K562 (cell line): ENCODE measurements at regions not wholly inside any gene's neighbourhood (a gene's known extent, or its start where the extent isn't known, plus 50 kb on each side); places are given as distances from the start of the nearest gene placed in this dataset.

ENCODE experiments used
- ATAC-seq: fragments of 200-7000 bp; cut with Tn5 transposase; 3 replicates; pipeline ENCODE4 v1.9.1; 2020; ENCODE audit warnings: moderate library complexity
- BruUV-seq: library from RNA; stranded (reverse); fragments of 400-500 nt; replicated peaks from 2 replicates; lab custom pipeline; 2021; lab: Mats Ljungman, UMichigan
- CTCF ChIA-PET: fragments of 300-600 bp; formaldehyde crosslinking; extraction: SDS; loops from one replicate; lab custom pipeline; 2021; ENCODE audit warnings: low intra/inter-chr PET ratio; lab: Yijun Ruan, JAX
- POLR2A ChIA-PET: fragments of 300-600, 350-650 bp; sonication (Branson Sonifier 250); formaldehyde crosslinking; extraction: SDS; loops from one replicate; lab custom pipeline; 2021; ENCODE audit warnings: antibody characterized with exemption, inconsistent platforms; lab: Yijun Ruan, JAX
- DNase-seq, 4 experiments: peaks; one replicate each; pipeline versions ENCODE4 v3.0.0 to v3.0.0-alpha.2; 2011 to 2018; ENCODE audit warnings: low spot score in 3 of 4, mixed read lengths in 3 of 4; ENCODE audit errors: extremely low read depth in 1 of 4
- FAIRE-seq: peaks from 2 replicates; lab custom pipeline; 2011; peaks lifted over from hg19 to GRCh38; lab: Jason Lieb, UNC
- H2AFZ ChIP-seq: 2 replicates; pipeline ENCODE4 v1.6.0; 2011; ENCODE audit warnings: low read depth, low read length, control low read depth, inconsistent platforms
- H3K27ac ChIP-seq: fragments of 200-600 bp; 3 replicates; pipeline ENCODE4 v1.8.0; 2011; ENCODE audit warnings: low read depth, mild to moderate bottlenecking, control low read depth, inconsistent platforms, low read length, moderate library complexity, mixed read lengths; ENCODE audit errors: extremely low read depth
- H3K27me3 ChIP-seq, 2 experiments: fragments of 300-600 bp in 1 of 2; 2 replicates in 1 of 2; 3 replicates in 1 of 2; pipeline versions ENCODE4 v1.6.0 to v1.8.0; 2011; ENCODE audit warnings: inconsistent platforms in 2 of 2, low read length in 2 of 2, mild to moderate bottlenecking in 1 of 2, mixed read lengths in 1 of 2, moderate library complexity in 1 of 2; ENCODE audit not compliant: control insufficient read depth in 2 of 2, insufficient read depth in 2 of 2
- H3K36me3 ChIP-seq: fragments of 300-600 bp; 3 replicates; pipeline ENCODE4 v1.8.0; 2011; ENCODE audit warnings: mild to moderate bottlenecking, low read length, inconsistent platforms; ENCODE audit not compliant: control insufficient read depth, insufficient read depth
- H3K4me1 ChIP-seq, 2 experiments: fragments of 200-600 bp in 1 of 2; replicated peaks in 1 of 2; 2 replicates in 1 of 2; 3 replicates in 1 of 2; pipeline versions ENCODE4 v1.5.1 to v1.8.0; 2011; ENCODE audit warnings: inconsistent platforms in 2 of 2, low read length in 2 of 2, mild to moderate bottlenecking in 1 of 2, mixed read lengths in 1 of 2, moderate library complexity in 1 of 2; ENCODE audit not compliant: control insufficient read depth in 2 of 2, insufficient read depth in 2 of 2
- H3K4me2 ChIP-seq: 2 replicates; pipeline ENCODE4 v1.6.1; 2011; ENCODE audit warnings: low read length, control low read depth, inconsistent platforms, mixed read lengths; ENCODE audit not compliant: insufficient read depth
- H3K4me3 ChIP-seq: fragments of 200-600 bp; sonication (generic), shearing (Covaris generic); 2 replicates; pipeline ENCODE4 v1.5.1; 2016; ENCODE audit warnings: control low read depth, inconsistent platforms
- H3K79me2 ChIP-seq: fragments of 200-600 bp; 3 replicates; pipeline ENCODE4 v1.8.0; 2011; ENCODE audit warnings: low read length, inconsistent platforms; ENCODE audit not compliant: control insufficient read depth, insufficient read depth
- H3K9ac ChIP-seq, 2 experiments: 2 replicates each; pipeline versions ENCODE4 v1.6.0 to v1.6.1; 2011; ENCODE audit warnings: low read depth in 2 of 2, low read length in 2 of 2, control low read depth in 1 of 2, inconsistent platforms in 1 of 2, mild to moderate bottlenecking in 1 of 2, mixed read lengths in 1 of 2; ENCODE audit not compliant: insufficient read depth in 1 of 2
- H3K9me1 ChIP-seq: one replicate; pipeline ENCODE4 v1.6.0; 2011; ENCODE audit warnings: inconsistent platforms, mild to moderate bottlenecking, low read length, moderate library complexity; ENCODE audit not compliant: control insufficient read depth, insufficient read depth
- H3K9me3 ChIP-seq: replicated peaks from 2 replicates; pipeline ENCODE4 v1.5.1; 2011; ENCODE audit warnings: low read depth, low read length, inconsistent platforms; ENCODE audit not compliant: control insufficient read depth, insufficient read depth
- H4K20me1 ChIP-seq: replicated peaks from 2 replicates; pipeline ENCODE4 v1.6.1; 2011; ENCODE audit warnings: low read length, inconsistent platforms, mixed read lengths; ENCODE audit not compliant: control insufficient read depth, insufficient read depth
- CXXC5 ChIP-seq: fragments of 250-450 bp; sonication (Bioruptor Pico); IDR thresholded peaks from 2 replicates; pipeline ENCODE4 v1.8.0; 2022; ENCODE audit warnings: inconsistent platforms, mild to moderate bottlenecking, moderate library complexity
- EZH2 ChIP-seq: IDR thresholded peaks from 2 replicates; pipeline ENCODE4 v1.6.1; 2012; ENCODE audit warnings: low read depth, mild to moderate bottlenecking, inconsistent platforms, low read length, borderline replicate concordance
- KDM4B ChIP-seq, 2 experiments: fragments of 450-650 bp in 1 of 2; sonication (generic) in 1 of 2; IDR thresholded peaks; 2 replicates each; pipeline ENCODE4 v1.6.1; 2016 to 2017; ENCODE audit warnings: borderline replicate concordance in 2 of 2, antibody characterized with exemption in 1 of 2, low read depth in 1 of 2, mild to moderate bottlenecking in 1 of 2
- SRSF7 ChIP-seq: fragments of 200-400 bp; formaldehyde crosslinking; optimal IDR thresholded peaks from 2 replicates; pipeline ENCODE3; 2017; ENCODE audit warnings: mild to moderate bottlenecking, low read depth, low read length
- ZBTB8A ChIP-seq: fragments of 450-650 bp; IDR thresholded peaks from 2 replicates; pipeline ENCODE4 v1.6.1; 2018; ENCODE audit warnings: mild to moderate bottlenecking, moderate library complexity; ENCODE audit not compliant: partially characterized antibody
- ZFP30 ChIP-seq: fragments of 250-450 bp; sonication (Bioruptor Pico); IDR thresholded peaks from 2 replicates; pipeline ENCODE4 v1.8.0; 2022; ENCODE audit warnings: moderate library complexity, mild to moderate bottlenecking, inconsistent platforms, borderline replicate concordance
- ZNF143 ChIP-seq: sonication (generic); formaldehyde crosslinking; IDR thresholded peaks from 2 replicates; pipeline ENCODE4 v1.9.0; 2022; ENCODE audit warnings: mild to moderate bottlenecking, missing genetic modification reagents
- ZNF280B ChIP-seq: fragments of 250-450 bp; sonication (Bioruptor Pico); IDR thresholded peaks from 2 replicates; pipeline ENCODE4 v1.5.1; 2021; ENCODE audit warnings: mild to moderate bottlenecking
- ZNF449 ChIP-seq: fragments of 250-450 bp; sonication (Bioruptor Pico); IDR thresholded peaks from 2 replicates; pipeline ENCODE4 v1.8.0; 2022; ENCODE audit warnings: moderate library complexity, mild to moderate bottlenecking, inconsistent platforms
- WGBS: fragments of 100-300 bp; shearing (Covaris generic); methylation state at CpG from one replicate; pipeline ENCODE4 v1.1.6; 2016; ENCODE audit warnings: low coverage, mixed read lengths; ENCODE audit not compliant: insufficient coverage; ENCODE audit errors: missing lambda C conversion rate; 5-methylcytosine and 5-hydroxymethylcytosine counted together
- in situ Hi-C: fragments of 300-500 bp; cut with MboI; formaldehyde crosslinking; loops from 4 replicates; pipeline ENCODE4 v1.15.0; 2018; ENCODE audit warnings: inconsistent platforms, mixed read lengths
- intact Hi-C: fragments of 100-400 bp; cut with micrococcal nuclease; formaldehyde crosslinking; loops from 2 replicates; pipeline ENCODE4 v1.14.2; 2022
- TF ChIP-seq, protein P1 (sequence below), 2 experiments: fragments of 450-650 bp; formaldehyde crosslinking in 1 of 2; IDR thresholded peaks; 2 replicates each; pipeline versions ENCODE4 v1.4.0 to v1.6.1; 2014 to 2020; ENCODE audit warnings: mild to moderate bottlenecking in 2 of 2, borderline replicate concordance in 1 of 2, low read depth in 1 of 2

DNA sequence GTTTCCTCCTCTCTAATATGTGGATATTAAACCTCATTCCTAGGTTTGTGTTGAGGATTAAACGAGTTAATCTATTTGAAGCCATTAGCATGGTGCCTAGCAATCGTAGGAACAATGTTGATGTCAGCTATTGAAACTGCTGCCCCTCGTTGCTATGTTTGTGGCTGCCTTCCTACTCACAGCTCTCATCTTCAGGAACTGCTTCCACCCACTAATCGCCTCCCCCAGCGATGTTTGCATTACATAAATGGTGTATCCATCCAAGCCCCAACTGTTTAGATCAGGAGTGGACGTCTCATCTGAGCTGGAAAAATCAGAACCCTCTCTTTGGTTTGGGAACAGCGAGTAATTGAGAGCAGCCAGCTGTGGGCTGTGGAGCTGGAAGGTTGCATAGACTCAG lies 416.6 kb downstream of the ARHGEF28 start:
- no peak for FAIRE-seq
- POLR2A ChIA-PET, result no interaction called here
- Histone ChIP-seq H3K4me2 (no peak overlapping the region), H3K79me2 (no peaks in the 10 kb centered on the region), H3K4me3 (no peak overlapping the region), H3K9me3 (no peaks in the 10 kb centered on the region), H3K27me3 (no peaks in the 10 kb centered on the region), H3K4me1 (no peaks in the 10 kb centered on the region), H3K9me1 (no peaks in the 10 kb centered on the region), H3K9ac (no peak overlapping the region), H3K27ac (no peak overlapping the region), H2AFZ (no peak overlapping the region), H3K36me3 (no peaks in the 10 kb centered on the region), H4K20me1 (no peaks in the 10 kb centered on the region)
- BruUV-seq, result no TSS peak
- ATAC-seq, result no peak
- CTCF ChIA-PET, result no interaction called here
- in situ Hi-C loops (loop anchor here (25.0 kb wide), 1 partner anchor 595 kb away; the partner anchor contains the start of gene ENC1), intact Hi-C loops (no loop called here)
- no peak for DNase-seq
- WGBS, result under 1% methylated on average over 7 of the region's 7 CpGs
- TF ChIP-seq ZBTB8A, result no peak
- TF ChIP-seq ZNF280B (CRISPR knock-in tag), result no peak
- no peak for TF ChIP-seq KDM4B (IDR thresholded peaks at IDR 0.05; ENCODE audit: borderline replicate concordance in 2 of 2, low read depth in 1 of 2)
- no peak for TF ChIP-seq ZNF449 (CRISPR knock-in tag)
- no peak for TF ChIP-seq ZFP30 (CRISPR knock-in tag)
- TF ChIP-seq CXXC5 (CRISPR knock-in tag), result no peak
- TF ChIP-seq EZH2, result no peak
- TF ChIP-seq, protein P1, sequence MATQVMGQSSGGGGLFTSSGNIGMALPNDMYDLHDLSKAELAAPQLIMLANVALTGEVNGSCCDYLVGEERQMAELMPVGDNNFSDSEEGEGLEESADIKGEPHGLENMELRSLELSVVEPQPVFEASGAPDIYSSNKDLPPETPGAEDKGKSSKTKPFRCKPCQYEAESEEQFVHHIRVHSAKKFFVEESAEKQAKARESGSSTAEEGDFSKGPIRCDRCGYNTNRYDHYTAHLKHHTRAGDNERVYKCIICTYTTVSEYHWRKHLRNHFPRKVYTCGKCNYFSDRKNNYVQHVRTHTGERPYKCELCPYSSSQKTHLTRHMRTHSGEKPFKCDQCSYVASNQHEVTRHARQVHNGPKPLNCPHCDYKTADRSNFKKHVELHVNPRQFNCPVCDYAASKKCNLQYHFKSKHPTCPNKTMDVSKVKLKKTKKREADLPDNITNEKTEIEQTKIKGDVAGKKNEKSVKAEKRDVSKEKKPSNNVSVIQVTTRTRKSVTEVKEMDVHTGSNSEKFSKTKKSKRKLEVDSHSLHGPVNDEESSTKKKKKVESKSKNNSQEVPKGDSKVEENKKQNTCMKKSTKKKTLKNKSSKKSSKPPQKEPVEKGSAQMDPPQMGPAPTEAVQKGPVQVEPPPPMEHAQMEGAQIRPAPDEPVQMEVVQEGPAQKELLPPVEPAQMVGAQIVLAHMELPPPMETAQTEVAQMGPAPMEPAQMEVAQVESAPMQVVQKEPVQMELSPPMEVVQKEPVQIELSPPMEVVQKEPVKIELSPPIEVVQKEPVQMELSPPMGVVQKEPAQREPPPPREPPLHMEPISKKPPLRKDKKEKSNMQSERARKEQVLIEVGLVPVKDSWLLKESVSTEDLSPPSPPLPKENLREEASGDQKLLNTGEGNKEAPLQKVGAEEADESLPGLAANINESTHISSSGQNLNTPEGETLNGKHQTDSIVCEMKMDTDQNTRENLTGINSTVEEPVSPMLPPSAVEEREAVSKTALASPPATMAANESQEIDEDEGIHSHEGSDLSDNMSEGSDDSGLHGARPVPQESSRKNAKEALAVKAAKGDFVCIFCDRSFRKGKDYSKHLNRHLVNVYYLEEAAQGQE (IDR thresholded peaks at IDR 0.05; ENCODE audit: borderline replicate concordance), result no peak
- TF ChIP-seq, protein P1 (CRISPR knock-in tag; IDR thresholded peaks at IDR 0.05; ENCODE audit: low read depth), result no peak
- no peak for TF ChIP-seq SRSF7
- TF ChIP-seq ZNF143, result no peak
